ENCODE measurements at regions not wholly inside any gene's neighbourhood (a gene's known extent, or its start where the extent isn't known, plus 50 kb on each side); places are given as distances from the start of the nearest gene placed in this dataset.

DNA sequence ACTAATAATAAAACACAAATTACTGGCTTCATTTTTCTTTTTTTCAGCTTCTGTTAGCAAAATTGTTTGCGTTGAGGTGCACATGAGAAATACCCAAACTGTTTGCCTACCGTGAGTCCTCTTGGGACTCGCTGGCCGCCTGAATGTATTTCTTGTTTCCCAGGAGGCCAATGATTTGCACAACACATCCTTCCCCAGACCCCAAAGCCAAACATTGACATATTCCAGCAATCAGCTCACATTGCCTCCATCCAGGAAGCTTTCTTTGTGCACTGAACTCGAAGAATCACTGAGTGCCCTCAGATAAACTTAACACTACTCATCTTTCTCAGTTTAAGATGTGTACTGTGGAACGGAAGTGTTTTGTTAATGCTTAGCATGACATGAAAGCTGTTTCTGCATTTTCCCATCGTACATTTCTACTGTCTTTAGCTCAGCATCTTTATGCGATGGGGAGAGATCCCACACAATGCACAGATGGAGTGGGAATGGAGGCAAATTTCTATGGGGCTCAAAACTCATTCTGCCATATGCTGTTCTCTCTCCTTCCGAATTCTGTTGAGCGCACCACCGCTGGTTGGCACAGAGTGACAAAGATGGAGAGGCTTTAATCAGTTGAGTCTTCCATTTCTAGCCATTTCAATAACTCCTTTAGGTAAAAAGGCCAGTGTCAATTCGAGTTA, 399.5 kb downstream of the RFC3 start:
- TF ChIP-seq, protein P1, sequence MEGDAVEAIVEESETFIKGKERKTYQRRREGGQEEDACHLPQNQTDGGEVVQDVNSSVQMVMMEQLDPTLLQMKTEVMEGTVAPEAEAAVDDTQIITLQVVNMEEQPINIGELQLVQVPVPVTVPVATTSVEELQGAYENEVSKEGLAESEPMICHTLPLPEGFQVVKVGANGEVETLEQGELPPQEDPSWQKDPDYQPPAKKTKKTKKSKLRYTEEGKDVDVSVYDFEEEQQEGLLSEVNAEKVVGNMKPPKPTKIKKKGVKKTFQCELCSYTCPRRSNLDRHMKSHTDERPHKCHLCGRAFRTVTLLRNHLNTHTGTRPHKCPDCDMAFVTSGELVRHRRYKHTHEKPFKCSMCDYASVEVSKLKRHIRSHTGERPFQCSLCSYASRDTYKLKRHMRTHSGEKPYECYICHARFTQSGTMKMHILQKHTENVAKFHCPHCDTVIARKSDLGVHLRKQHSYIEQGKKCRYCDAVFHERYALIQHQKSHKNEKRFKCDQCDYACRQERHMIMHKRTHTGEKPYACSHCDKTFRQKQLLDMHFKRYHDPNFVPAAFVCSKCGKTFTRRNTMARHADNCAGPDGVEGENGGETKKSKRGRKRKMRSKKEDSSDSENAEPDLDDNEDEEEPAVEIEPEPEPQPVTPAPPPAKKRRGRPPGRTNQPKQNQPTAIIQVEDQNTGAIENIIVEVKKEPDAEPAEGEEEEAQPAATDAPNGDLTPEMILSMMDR (IDR thresholded peaks at IDR 0.05; ENCODE audit: low read depth, low read length, missing control alignments) = no peak
- no peak for DNase-seq (ENCODE audit: low read depth)
- H3K4me3 ChIP-seq (ENCODE audit: low read depth, low read length) = no peak overlapping the region

DNA sequence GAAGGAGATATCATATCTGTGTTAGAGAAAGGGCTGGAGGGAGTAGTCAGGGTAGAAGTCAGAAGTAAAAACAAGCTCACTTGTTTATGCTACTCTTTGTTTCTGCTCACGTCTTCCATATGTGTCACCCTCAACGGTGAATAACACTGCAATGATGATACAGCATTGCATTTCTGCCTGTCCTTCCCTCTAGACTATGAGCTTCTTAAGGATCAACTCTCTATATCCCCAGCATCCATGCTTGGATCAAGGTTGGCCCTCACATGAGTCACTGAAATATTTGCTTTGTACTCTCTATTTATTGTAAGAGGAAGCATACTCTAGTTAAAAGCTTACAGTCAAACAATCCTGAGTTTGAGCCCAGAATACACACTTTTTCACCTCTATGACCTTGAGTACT, 406.0 kb downstream of the RFC3 start:
- TF ChIP-seq, protein P1 (IDR thresholded peaks at IDR 0.05; ENCODE audit: low read depth, low read length, missing control alignments) = no peak
- H3K4me3 ChIP-seq (ENCODE audit: low read depth, low read length) = no peak overlapping the region
- DNase-seq (ENCODE audit: low read depth) = no peak

DNA sequence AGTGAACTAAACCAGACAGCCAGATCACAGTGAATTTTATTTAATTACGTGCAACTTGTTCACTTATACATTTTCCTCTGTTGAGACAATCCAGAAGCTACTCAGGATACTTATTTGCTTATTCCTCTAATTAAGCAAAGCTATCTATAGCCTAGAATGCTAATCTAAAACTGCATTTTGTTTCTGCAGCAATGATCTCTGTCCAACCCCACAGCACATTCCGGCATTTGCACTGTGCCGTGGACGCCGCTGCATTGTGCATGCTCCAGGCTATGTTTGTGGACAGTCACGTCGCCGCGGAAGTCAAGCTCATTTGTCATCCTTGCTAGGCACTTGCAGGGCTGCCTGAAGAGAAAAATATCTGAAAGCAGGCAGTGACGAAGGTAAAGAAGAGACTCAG, 406.9 kb downstream of the RFC3 start:
- DNase-seq (ENCODE audit: low read depth) = no peak
- TF ChIP-seq, protein P1 (IDR thresholded peaks at IDR 0.05; ENCODE audit: low read depth, low read length, missing control alignments) = no peak
- no peak overlapping the region for H3K4me3 ChIP-seq (ENCODE audit: low read depth, low read length)

DNA sequence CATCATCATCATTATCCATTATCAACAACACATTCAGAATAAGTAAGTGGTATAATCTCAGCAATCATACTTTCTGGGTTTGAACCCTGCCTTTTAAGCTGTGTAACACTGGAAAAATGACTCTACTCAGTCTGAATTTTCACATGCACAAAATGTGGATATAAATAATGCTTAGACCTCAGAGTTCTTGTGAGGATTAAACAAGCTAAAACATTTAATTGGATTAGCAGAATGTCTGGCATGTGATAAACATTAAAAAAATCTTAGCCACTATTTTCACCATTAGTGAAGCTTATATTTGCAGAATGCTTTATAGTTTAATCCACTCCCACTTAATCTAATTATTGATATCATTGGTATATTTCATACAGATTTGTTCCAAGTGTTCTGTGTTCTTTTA, 412.3 kb downstream of the RFC3 start:
- TF ChIP-seq, protein P1 (IDR thresholded peaks at IDR 0.05; ENCODE audit: low read depth, low read length, missing control alignments) = no peak
- no peak overlapping the region for H3K4me3 ChIP-seq (ENCODE audit: low read depth, low read length)
- DNase-seq (ENCODE audit: low read depth) = no peak

DNA sequence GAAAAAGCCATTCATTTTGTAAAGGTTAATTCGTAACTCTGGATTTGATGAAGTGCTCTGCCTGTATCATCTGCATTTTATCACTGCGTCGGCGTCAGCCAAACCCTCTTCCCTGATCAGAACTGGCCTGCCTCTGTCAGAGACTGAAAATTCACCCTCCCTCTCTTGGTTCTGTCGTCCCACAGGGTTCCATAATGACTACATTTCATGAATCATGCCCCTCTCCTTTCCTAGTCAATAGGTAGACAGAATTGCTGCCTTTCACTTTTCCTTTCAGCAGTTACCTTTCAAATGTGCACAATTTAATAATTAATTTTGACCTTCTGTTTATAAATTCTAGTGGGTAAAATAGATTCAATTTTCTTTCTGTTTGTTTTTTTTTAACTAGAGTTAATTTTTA, 423.4 kb downstream of the RFC3 start:
- no peak overlapping the region for H3K4me3 ChIP-seq (ENCODE audit: low read depth, low read length)
- TF ChIP-seq, protein P1 (IDR thresholded peaks at IDR 0.05; ENCODE audit: low read depth, low read length, missing control alignments) = no peak
- DNase-seq (ENCODE audit: low read depth) = no peak

DNA sequence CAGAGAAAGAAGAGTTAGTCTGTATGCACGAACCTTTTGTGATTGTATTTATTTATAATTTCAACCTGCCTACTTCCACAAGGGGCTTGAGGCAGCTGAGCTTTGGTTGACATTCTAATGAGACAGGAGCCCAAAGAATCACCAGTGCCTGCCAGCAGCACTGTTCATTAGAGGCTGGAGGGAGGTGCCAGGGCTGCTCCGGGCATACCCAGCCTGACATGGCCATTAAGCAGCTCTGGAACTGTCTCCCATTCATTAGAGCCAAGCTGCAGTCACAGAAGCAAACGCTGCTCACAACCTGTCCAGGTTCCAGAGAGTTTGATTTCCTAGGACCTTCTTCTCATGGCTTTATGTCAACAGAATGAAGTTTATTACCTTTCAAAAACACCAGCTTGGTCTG, 425.5 kb downstream of the RFC3 start:
- no peak for DNase-seq (ENCODE audit: low read depth)
- TF ChIP-seq, protein P1 (IDR thresholded peaks at IDR 0.05; ENCODE audit: low read depth, low read length, missing control alignments) = no peak
- no peak overlapping the region for H3K4me3 ChIP-seq (ENCODE audit: low read depth, low read length)

DNA sequence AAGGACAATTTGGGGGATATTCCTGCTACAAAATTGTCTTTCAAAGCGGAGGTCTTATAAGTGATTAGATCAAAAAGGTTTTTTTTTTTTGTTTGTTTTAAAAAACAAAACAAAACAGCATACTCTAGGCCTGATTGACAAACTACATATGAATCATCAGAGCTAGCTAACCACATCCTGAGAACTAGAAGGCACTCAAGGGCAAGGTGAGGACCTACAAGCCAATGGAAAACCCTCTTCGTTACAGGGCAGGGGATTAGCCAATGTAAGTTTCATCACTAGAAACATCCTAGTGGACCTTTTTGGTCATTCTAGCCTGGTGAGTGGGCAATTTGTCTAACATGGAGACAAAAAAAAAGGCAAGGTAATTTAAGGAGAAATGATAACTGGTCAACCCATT, 428.6 kb downstream of the RFC3 start:
- TF ChIP-seq, protein P1 (IDR thresholded peaks at IDR 0.05; ENCODE audit: low read depth, low read length, missing control alignments) = no peak
- no peak overlapping the region for H3K4me3 ChIP-seq (ENCODE audit: low read depth, low read length)
- no peak for DNase-seq (ENCODE audit: low read depth)

All from GM12864 (cell line).